Lung microvascular endothelial cell (primary cell): ENCODE measurements at regions not wholly inside any gene's neighbourhood (a gene's known extent, or its start where the extent isn't known, plus 50 kb on each side); places are given as distances from the start of the nearest gene placed in this dataset.

Experiments used
- DNase-seq, 2 donors: peaks; one replicate each; pipeline versions ENCODE4 v3.0.0 to v3.0.0-alpha.2; 2010; ENCODE audit warnings: low read depth in 2 of 2

DNA sequence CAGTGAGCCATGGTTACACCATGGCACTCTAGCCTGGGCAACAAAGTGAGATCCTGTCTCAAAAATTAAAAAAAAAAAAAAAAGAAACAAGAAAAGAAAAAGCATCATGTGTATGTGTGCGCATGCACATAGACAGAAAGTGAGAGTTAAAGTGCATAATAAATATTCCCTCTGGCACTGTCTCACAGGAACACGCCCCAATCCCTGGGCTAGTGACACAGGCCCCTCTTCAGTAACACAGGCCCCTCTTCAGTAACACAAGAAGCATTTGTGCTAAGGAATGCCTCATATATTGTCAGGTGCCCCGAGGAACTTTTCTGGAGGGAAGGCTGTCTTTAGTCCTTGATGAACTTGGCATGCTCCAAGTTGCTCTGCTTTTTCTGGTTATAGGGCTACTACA is 57.5 kb downstream of the RPL27A start:
- DNase-seq, result no peak

DNA sequence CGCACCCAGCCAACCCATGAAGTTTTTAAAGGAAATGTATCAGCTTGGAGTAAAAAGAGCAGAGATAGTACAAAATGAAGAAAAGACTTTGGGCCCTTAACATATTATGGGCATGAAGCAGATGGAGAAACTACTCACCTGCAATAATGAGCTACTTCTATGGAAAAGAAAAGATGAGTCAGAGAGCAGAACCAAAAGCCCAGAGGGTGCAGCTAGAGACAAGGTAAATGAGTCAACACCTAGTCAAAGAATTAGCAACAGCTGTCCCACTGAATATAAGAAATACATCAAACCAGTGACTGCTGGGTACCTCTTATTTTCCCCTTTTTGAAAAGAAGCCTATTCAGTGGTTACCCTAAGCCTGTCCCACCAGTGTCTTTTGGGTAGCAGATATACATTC is 61.8 kb downstream of the RPL27A start:
- no peak for DNase-seq

DNA sequence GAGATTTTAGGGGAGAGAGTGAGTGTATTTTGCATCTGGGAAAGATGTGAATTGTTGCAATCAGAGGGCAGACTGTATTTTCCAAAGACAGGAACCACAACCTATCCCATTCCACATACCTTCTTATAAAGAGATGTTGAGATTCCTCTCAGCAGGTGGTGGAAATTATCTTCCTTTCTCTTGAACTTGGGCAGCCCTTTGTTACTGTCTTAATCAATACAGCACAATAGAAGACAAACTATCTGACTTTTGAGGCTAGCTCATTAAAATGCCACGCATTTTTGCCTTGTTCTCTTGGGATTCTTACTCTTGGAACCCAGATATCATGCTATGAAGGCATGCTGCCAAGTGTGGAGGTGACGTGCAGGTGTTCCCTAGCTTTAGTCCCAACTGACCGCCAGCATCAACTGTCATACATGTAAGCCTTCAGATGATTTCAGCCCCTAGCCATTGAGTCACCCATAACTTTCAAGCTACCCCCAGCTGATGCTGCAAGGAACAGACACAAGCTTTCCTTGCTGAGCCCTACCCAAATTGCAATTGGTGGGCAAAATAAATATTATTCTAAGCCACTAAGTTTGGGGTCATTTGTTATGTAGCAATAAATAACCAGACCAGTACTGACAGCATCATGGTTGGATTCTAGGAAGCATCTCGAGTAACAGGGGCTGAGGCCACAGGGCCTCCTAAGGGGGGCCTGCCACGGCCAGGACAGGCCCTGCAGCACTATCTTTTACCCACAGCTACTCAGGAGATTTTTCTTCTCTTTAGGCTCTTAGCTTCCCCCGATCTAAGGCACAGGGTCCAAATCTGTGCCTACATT is 63.0 kb downstream of the RPL27A start:
- no peak for DNase-seq

DNA sequence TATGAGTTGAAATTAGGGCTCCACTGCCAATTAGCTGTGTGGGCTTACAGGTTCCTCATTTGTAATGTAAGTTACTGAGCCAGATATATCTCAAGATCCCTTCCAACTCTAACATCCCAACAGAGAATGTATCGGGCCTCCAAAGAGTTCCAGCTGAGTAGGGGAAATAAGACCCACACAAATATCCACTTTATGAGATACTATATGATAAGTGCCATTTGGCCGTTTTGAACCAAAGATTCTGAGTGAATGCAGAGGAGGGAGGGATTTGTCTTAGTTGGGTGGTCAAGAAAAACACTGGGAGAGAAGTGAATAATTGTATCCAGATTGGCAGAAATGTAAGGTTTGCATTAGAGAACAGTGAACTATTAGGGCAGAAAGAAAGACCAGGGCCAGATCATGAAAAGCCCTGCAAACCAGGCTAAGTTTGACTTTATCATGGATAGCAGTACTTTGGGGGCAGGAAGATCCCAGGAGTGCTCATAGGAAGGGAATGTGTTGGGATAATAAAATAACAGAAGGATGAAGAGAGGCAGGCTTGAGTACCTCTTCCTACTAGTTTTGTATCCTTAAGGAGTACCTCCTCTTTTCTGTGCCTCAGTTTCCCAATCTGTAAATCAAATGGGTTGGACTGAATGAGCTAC is 63.9 kb downstream of the RPL27A start:
- DNase-seq, result no peak

DNA sequence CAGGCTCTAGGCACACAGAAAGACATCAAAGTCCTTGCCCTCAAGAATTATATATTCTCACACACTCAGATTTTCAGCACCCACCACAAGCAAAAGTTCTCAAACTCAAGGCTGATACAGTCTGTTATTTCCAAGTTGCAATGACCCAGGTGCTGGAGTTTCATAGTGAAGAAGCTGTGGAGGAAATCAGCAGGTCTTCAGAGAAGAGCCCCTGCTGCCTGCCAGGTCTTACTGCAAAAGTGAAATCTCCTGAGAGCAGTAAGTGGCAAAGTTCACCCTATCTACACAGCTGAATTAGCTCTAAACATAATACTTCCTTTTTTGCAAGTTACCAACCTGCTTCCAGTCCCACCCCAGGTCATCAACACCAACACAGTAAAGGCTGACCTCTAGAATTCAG is 64.6 kb downstream of the RPL27A start:
- DNase-seq, result no peak

DNA sequence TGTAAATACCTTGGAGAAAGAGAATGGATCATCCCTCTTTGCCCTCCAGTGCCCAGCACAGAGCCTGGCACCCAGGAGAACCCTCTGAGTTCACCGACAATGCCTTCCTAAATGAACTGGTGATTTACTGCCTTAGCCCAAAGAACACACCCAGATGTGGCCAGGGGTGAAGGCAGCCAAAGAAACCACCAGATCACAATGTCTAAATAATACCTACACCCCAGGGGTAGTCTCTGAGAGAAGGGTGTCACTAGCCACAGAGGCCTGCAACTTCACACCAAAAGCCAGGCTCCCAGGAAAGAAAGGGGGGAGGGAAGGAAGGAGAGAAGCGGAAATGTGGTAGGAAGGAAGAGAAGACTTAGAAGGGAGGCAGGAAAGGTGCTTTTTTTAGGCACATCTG is 65.7 kb downstream of the RPL27A start:
- DNase-seq, result no peak

DNA sequence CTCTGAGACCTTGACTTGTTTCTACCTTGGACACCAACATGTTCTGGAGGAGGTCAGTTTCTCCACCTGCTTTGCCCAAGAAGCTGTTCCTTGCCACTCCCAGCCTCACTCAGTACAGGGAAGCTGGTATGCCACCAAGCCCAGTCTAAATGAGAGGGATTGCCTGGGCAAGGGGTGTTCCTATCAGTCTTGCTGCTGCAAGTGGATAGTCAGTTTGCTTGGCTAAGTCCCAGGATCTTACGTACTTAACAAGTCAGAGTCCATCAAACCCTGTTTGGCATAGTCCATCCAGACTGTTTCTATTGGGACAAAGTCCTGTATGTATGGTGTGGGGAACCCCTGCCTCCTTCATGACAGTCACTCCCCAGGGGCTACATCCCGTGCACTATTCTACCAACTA is 66.6 kb downstream of the RPL27A start:
- no peak for DNase-seq

DNA sequence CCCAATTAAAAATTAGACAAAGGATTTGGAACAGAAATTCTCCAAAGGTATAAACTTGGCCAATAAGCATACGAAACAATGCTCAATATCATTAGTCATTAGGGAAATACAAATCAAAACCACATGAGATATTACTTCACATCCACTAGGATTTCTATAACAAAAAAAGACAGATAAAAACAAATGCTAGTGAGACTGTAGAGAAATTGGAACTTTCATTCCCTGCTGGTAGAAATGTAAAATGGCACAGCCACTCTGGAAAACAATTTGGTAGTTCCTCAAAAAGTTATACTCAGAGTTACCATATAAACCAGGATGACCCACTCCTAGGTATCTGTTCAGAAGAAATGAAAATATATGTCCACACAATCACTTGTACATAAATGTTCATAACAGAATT is 71.6 kb downstream of the RPL27A start:
- no peak for DNase-seq

DNA sequence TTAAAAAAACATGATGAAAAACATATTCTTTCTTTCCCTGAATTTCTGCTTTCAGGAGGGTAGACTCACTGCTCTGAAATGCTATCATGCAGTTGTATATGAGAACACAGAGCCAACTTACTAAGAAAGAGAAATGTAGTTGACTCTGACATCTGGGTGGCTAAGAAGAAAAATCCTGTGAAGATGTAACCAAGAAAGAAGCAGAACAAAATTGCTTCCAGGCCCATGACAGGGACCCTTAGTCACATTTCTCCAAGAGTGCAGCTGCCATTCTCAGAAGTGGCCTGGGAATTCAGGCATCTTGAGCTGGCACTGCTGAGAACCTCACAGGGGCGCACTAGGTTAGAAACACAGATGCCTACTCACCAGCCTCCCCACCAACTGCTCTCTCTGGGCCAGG is 73.6 kb downstream of the RPL27A start:
- DNase-seq, result no peak

DNA sequence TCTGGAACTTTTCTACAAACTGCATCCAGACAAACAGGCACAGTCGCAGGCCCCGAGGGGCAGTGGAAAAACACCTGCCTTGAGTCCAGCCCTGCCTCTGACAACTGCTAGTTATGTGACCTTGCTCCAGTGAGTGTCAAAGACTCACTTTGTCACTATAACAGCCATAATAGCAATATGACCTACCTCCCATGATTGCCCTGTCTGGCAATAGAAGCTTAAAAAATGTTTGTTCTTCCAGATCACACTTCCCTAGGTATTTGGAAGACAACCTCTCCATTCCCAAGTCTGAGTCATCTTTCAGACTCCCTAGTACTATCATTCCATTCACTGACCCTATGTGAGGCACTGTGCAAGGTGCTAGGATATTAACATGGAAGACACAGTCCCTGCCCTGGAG is 74.5 kb downstream of the RPL27A start:
- DNase-seq, result no peak

DNA sequence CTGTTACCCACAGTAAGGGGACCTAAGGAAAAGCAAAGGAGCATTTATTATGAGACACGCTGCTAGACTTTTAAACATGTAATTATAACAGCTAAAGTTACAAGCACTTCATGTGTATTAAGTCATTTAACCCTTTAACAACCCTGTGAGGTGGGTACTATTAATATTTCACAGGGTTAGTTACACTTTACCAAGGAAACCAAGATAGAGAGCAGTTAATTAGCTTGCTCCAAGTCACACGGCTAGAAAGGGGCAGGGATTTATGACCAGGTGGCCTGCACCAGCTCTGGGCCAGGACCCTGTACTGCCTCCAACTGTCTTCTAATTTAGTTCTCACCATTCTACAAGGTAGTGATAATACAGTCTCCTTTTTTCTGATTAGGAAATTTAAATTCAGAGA is 74.9 kb downstream of the RPL27A start:
- no peak for DNase-seq

DNA sequence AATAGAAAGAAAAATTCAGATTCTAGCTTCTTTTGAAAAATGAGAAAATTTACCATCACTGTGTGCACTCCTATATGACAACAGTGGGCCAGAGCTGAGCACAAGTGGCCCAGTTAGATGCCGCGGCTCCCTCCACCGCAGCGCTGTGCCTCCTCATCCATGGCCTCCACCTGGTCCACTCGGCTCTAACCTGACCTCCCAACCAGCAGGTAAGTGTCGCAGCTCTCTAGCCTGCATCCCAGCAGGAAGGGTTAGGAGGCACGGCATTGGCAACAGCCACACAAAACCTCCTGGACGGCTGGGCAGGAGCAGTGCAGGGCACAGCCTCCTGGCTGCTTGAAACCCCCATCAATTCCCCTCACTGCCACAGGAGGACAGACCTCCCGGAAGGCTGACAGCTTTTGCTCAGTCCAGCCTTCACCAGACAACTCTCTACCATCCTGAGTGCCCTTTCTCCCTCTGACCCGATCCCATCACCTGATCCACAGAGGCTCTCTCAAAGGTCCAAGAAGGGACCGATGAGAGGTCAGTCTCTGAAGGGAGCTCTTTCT is 76.1 kb downstream of the RPL27A start:
- DNase-seq, result no peak

DNA sequence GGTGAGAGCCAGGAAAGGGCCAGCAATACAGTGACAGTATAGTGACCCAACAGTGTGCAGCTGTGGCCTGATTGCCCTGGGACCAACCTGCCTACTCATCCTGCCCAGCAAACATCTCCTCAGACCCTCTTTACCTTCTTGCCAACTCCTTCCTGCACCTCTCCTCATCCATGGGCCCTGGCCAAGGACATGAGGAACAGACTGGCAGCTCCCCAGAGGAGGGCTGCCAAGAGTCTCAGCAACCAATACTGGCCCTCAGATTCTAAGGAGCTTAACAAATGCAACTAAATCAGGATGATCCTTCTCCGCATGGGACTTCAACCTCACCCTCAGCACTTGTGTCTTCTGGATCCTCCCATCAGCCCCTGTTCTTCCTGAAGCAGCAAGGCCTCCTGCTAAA is 77.0 kb downstream of the RPL27A start:
- no peak for DNase-seq

DNA sequence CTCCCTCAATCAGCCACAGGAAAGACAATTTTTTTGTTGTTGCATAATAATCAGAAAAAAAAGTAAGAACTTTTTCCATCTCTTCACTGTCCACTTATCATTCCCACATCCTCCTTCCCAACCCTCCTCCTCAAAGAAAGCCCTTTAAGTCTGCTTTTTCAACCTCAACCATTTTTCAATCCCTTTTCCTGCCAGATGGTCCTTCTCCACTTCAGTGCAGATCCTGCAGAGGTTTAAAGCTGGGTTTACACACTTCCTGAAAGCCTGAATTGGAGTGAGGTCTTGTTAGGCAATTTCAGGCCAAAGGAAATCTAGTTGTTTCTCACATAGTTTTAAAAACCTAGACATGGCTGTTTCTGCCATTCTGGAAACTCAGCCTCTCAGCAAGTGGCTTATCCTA is 78.3 kb downstream of the RPL27A start:
- DNase-seq, result peak in 1 of 2 donors; percentile 19

DNA sequence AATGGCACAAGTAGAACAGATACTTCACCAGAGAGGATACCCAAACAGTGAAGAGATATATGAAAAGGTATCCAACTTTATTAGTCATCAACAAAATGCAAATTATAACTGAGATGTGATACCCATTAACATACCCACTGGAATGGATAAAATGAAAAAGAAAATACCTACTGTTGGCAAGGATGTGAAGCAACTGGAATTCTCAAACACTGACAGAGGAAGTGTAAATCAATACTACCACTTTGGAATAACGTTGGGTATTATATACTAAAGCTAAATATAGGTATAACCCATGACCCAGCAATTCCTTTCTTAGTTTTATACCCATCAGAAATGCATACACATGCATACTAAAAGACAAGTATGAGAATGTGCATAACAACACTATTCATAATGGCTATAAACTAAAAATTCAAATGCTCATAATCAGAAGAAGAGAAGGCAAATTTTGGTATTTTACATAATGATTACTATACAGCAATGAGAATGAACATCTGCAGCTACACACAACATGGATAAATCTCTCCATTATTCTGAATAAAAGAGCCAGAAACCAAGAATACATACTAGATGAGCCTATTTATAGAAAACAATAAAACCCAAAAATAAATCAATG is 80.6 kb downstream of the RPL27A start:
- no peak for DNase-seq

DNA sequence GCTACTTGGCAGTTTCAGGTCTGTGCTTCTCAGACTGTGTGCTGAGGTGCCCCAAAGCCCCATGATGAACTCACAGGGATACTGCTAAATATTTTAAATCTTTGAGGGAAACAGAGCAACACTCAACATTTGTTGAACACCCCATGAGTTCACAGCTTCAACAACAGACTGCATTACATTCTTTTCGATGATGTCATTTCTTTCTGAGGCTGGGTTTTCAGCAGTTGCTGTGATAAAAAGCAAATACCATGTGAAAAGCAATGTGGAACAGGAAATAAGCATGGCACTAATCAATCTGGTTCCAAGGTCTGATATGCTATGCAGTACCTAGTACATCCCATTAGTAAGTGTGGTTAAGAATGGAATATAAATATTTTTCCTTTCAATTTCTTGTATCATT is 82.7 kb downstream of the RPL27A start:
- peak; percentile 36 to 39 for DNase-seq

DNA sequence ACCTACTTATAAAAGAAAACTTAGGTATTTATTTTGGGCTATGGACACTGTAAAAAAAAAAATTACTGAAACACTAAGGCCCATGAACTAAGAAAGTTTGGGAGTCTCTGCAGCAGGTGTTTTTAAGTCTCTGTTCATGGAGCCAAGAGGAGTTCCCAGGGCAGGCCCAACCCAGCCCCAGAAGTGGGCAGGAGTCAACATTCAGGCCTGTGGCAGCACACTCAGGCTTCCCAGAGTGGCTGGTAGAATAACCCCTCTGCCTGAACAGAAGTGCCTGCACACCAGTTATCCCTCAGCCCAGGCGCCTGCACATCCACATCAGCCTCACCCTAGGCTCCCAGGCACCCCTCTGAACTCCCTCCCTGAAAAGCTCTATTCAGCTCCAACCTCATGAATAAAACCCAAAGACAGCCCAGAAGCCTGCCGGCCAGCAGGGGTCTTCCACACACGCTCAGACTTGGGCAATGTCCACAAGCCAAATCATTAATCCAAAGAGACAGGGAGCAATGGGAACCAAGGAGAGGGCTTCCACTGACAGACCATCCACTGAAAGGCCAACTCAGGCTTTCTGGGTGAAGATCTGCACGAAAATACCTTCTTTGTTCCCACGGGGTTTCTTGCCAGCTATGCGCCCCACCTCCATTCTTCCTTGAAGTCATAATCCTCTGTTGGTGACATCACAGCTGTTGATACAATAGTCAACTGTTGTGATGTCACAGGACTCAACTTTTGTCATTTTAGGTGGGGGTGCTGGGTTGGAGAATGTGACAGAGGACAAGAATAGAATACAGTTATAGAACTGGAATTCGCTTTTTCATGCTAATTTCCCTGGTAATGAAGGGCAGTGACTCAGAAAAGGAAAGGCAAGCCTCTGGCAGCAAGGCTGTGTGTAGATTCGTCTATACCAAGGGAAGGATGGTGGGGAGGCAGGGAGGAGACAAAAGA is 83.7 kb downstream of the RPL27A start:
- peak; percentile 42 to 56 for DNase-seq

DNA sequence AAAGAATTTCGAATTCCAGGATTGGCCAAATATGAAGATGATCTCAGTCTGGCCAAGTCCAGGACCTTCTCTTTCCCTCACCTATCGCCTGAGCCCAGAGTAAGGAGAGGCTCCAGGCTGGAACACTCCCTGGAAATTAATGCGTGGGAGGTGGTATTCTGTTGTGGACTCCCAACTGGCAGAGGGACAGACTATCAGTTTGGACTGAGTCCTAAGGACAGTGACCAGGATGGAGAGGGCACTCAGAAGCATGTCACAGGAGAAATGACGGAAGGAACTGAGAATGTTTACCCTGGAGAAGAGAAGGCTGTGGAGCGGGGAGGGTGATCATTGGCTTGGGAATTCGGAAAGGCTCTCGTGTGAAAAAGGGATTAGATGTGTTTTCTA is 84.4 kb downstream of the RPL27A start:
- DNase-seq, result peak in 1 of 2 donors; percentile 82

DNA sequence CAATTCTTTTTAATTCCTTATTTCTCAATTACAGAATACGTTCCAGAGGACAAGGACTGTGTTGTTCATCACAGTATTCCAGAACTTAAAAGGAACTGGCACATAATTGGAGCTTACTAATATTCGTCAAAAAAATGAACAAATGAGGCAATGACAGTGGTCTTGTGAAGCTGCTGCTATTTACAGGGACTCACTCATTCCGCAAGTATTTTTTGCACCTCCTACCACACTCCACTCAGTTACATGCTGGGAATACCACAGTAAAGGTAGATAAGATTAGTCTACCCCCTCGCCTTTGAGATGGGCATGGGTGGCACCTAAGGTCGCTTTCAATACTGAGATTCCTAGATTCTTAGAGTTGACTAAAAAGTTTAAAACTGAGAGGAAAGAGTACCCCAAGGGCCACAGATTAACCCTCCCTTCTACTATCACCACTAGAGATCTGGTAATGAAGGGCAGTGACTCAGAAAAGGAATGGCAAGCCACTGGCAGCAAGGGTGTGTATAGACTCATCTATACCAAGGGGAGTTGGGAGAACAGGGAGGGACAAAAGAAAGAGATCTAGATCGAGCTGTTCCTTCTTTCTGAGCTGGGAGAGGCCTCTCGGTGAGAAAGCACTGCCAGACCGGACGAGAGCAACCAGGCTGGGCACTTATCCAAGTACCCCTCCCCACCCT is 85.0 kb downstream of the RPL27A start:
- peak in 1 of 2 donors; percentile 48 for DNase-seq

DNA sequence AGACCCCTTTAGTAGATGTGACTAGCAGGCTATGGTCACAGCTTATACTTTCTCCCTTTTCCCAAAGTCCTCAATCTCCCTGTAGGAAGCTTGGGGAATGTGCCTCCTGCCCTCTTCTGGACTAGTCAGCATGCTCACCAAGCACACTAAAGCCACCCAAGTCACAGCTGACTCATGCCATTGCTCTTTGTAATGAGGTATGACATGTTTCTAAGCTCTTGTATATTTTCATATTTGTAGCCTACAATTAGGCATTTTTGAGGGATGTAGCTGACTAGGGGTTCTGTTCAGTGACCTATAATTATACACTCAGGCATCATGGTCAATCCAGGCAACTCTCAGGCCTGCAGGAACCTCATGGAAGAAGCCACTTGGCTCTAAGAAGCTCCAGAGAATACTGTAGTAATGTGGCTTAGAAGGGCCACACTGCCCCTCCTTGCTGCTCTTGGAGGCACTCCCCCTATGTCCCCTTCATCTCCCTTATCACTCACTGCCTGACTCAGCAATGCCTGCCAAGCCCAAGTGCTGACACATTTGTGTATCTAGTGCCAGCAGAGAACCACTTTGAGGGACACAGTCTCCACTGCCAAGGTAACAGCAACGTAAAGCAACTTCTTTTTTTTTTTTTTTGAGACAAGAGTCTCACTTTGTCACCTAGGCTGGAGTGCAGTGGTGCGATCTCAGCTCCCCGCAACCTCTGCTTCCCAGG is 86.2 kb downstream of the RPL27A start:
- peak; percentile 50 to 59 for DNase-seq
